ENCODE measurements at regions not wholly inside any gene's neighbourhood (a gene's known extent, or its start where the extent isn't known, plus 50 kb on each side); places are given as distances from the start of the nearest gene placed in this dataset.

GRCh38 chr5:153372425-153373129 lies 117.9 kb upstream of the GRIA1 start:
- BruUV-seq (replicated peaks), result no TSS peak
- ChIA-PET RAD21 (ENCODE audit: unreplicated experiment) (no interaction called here), SMC1A (ENCODE audit: uncharacterized antibody, unreplicated experiment) (interaction anchor here (0.5 to 1.2 kb wide), 2 partner anchors 11 to 813 kb away, joined by 3 to 4 read pairs; no protein-coding TSS in a partner anchor), POLR2A (no interaction called here), CTCF (no interaction called here)
- Histone ChIP-seq H3K4me3 (no peak overlapping the region), H3K27ac (ENCODE audit: control insufficient read depth, insufficient read depth) (no peak overlapping the region), H3K79me2 (ENCODE audit: control insufficient read depth, insufficient read depth, low read length) (no peaks in the 10 kb centered on the region), H3K9me3 (replicated peaks; ENCODE audit: control insufficient read depth, insufficient read depth, low read length) (no peaks in the 10 kb centered on the region), H3K36me3 (ENCODE audit: control insufficient read depth in 2 of 2, insufficient read depth in 2 of 2, low read length in 1 of 2) (no peaks in the 10 kb centered on the region), H3K4me2 (ENCODE audit: control insufficient read depth, insufficient read depth) (no peak overlapping the region), H4K20me1 (ENCODE audit: control insufficient read depth, insufficient read depth) (no peaks in the 10 kb centered on the region), H2AFZ (ENCODE audit: control insufficient read depth, low read depth, low read length) (no peak overlapping the region), H3K9ac (ENCODE audit: control insufficient read depth, insufficient read depth, low read length) (no peak overlapping the region), H3K27me3 (replicated peaks in 1 of 2; ENCODE audit: control insufficient read depth in 2 of 2, insufficient read depth in 2 of 2, low read length in 1 of 2) (no peaks in the 10 kb centered on the region), H3K4me1 (ENCODE audit: control insufficient read depth, insufficient read depth, low read length) (no peaks in the 10 kb centered on the region)
- no peak for FAIRE-seq
- in situ Hi-C loops (cut with MboI) (no loop called here), intact Hi-C loops (cut with micrococcal nuclease; ENCODE audit: unreplicated experiment) (no loop called here)
- DNase-seq (ENCODE audit: low read depth, low spot score), result no peak
- TF ChIP-seq MLLT1 (IDR thresholded peaks at IDR 0.05) (no peak), NFYA (IDR thresholded peaks at IDR 0.05; ENCODE audit: borderline replicate concordance, low read depth, low read length) (no peak), SMARCA5 (IDR thresholded peaks at IDR 0.05) (no peak), SUPT20H (IDR thresholded peaks at IDR 0.05; ENCODE audit: borderline replicate concordance, control insufficient read depth, low read depth, low read length) (no peak), HDAC6 (IDR thresholded peaks at IDR 0.05; ENCODE audit: unreplicated experiment) (no peak), E2F4 (IDR thresholded peaks at IDR 0.05; ENCODE audit: low read depth, low read length) (no peak), RUNX3 (IDR thresholded peaks at IDR 0.05; ENCODE audit: low read length) (no peak), PBX3 (IDR thresholded peaks at IDR 0.05; ENCODE audit: insufficient replicate concordance, low read depth, low read length) (no peak), FOXM1 (IDR thresholded peaks at IDR 0.05; ENCODE audit: low read depth, low read length) (no peak), USF1 (IDR thresholded peaks at IDR 0.05; ENCODE audit: borderline replicate concordance, extremely low read length, insufficient read depth, low read depth, low read length) (no peak)
- TF ChIP-seq, protein P1, sequence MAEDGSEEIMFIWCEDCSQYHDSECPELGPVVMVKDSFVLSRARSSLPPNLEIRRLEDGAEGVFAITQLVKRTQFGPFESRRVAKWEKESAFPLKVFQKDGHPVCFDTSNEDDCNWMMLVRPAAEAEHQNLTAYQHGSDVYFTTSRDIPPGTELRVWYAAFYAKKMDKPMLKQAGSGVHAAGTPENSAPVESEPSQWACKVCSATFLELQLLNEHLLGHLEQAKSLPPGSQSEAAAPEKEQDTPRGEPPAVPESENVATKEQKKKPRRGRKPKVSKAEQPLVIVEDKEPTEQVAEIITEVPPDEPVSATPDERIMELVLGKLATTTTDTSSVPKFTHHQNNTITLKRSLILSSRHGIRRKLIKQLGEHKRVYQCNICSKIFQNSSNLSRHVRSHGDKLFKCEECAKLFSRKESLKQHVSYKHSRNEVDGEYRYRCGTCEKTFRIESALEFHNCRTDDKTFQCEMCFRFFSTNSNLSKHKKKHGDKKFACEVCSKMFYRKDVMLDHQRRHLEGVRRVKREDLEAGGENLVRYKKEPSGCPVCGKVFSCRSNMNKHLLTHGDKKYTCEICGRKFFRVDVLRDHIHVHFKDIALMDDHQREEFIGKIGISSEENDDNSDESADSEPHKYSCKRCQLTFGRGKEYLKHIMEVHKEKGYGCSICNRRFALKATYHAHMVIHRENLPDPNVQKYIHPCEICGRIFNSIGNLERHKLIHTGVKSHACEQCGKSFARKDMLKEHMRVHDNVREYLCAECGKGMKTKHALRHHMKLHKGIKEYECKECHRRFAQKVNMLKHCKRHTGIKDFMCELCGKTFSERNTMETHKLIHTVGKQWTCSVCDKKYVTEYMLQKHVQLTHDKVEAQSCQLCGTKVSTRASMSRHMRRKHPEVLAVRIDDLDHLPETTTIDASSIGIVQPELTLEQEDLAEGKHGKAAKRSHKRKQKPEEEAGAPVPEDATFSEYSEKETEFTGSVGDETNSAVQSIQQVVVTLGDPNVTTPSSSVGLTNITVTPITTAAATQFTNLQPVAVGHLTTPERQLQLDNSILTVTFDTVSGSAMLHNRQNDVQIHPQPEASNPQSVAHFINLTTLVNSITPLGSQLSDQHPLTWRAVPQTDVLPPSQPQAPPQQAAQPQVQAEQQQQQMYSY (CRISPR knock-in tag; IDR thresholded peaks at IDR 0.05), result no peak
- no peak for ATAC-seq
- WGBS (ENCODE audit: insufficient coverage, insufficient replicate concordance, low lambda C conversion rate, missing lambda C conversion rate), result 24% methylated on average over 6 of the region's 6 CpGs
